ENCODE measurements at regions not wholly inside any gene's neighbourhood (a gene's known extent, or its start where the extent isn't known, plus 50 kb on each side); places are given as distances from the start of the nearest gene placed in this dataset.

GRCh38 chr12:58202933-58203718 is 261.8 kb downstream of the ATP23 start:
- no peak for TF ChIP-seq POLR2A (IDR thresholded peaks at IDR 0.05)
- TF ChIP-seq CTCF (IDR thresholded peaks at IDR 0.05) = no peak

All from gastroesophageal sphincter (tissue), 3 donors.